ENCODE measurements at regions not wholly inside any gene's neighbourhood (a gene's known extent, or its start where the extent isn't known, plus 50 kb on each side); places are given as distances from the start of the nearest gene placed in this dataset.

DNA sequence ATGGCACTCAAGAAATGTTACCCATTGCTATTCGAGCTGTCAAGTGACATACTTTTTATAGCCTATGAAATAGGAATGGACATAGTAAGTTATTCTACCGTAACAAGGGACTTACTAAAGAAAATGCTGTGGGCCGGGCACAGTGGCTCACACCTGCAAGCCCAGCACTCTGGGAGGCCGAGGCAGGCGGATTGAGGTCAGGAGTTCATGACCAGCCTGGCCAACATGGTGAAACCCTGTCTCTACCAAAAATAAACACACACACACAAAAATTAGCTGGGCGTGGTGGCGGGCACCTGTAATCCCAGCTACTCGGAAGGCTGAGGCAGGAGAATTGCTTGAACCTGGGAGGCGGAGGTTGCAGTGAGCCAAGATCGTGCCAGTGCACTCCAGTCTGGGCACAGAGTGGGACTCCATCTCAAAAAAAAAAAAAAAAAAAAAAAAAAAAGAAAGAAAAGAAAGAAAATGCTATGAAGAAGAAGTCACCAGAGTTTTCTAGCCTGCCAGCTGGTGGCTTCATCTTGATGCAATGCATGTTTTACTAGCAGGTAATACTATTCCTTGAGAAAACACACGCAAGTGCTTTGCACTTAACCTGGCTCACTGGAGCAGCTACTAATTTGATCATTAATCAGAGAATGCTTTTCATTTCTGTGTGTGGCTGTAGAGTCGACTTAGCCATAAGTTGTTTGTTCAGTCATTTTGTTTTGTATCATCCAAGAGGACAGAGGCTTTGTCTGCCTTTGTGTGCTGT lies 166.7 kb upstream of the MYL2 start:
- no peaks in the 10 kb centered on the region for H3K36me3 ChIP-seq (ENCODE audit: control insufficient read depth in 1 of 2, insufficient read depth in 2 of 2, low read length in 2 of 2)
- no peaks in the 10 kb centered on the region for H3K79me2 ChIP-seq (ENCODE audit: insufficient read depth, low read length)
- peaks cover 32% of the 10 kb centered on the region for H3K27me3 ChIP-seq (ENCODE audit: insufficient read depth, low read length)
- DNase-seq (ENCODE audit: low read depth, low spot score) (no peak), ATAC-seq (no peak)
- CTCF ChIA-PET: no interaction called here
- POLR2A ChIA-PET: no interaction called here
- no peaks in the 10 kb centered on the region for H3K9me2 ChIP-seq (ENCODE audit: insufficient read depth)
- no peak overlapping the region for H3K4me2 ChIP-seq (ENCODE audit: low read length)
- H3K9ac ChIP-seq (ENCODE audit: low read length): no peak overlapping the region
- BruUV-seq (replicated peaks): no TSS peak
- RAD21 ChIA-PET (ENCODE audit: low non-redundant PET in 1 of 2, low total read pairs in 2 of 2, uncharacterized antibody in 2 of 2, unreplicated experiment in 2 of 2): no interaction called here
- H3K4me3 ChIP-seq (replicated peaks in 1 of 2; ENCODE audit: low read depth in 1 of 2, low read length in 2 of 2): no peak overlapping the region
- no peaks in the 10 kb centered on the region for H3K4me1 ChIP-seq (ENCODE audit: control insufficient read depth in 1 of 2, insufficient read depth in 2 of 2, low read length in 2 of 2)
- no peaks in the 10 kb centered on the region for H4K20me1 ChIP-seq (ENCODE audit: insufficient read depth)
- intact Hi-C loops (cut with micrococcal nuclease): no loop called here
- TF ChIP-seq ZNF274 (IDR thresholded peaks at IDR 0.05; ENCODE audit: low read depth, low read length) (no peak), JUND (IDR thresholded peaks at IDR 0.05) (no peak), TCF7L2 (IDR thresholded peaks at IDR 0.05; ENCODE audit: borderline replicate concordance, extremely low read depth, insufficient read depth, insufficient read length) (no peak)
- TF ChIP-seq, protein P1, sequence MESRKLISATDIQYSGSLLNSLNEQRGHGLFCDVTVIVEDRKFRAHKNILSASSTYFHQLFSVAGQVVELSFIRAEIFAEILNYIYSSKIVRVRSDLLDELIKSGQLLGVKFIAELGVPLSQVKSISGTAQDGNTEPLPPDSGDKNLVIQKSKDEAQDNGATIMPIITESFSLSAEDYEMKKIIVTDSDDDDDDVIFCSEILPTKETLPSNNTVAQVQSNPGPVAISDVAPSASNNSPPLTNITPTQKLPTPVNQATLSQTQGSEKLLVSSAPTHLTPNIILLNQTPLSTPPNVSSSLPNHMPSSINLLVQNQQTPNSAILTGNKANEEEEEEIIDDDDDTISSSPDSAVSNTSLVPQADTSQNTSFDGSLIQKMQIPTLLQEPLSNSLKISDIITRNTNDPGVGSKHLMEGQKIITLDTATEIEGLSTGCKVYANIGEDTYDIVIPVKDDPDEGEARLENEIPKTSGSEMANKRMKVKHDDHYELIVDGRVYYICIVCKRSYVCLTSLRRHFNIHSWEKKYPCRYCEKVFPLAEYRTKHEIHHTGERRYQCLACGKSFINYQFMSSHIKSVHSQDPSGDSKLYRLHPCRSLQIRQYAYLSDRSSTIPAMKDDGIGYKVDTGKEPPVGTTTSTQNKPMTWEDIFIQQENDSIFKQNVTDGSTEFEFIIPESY (IDR thresholded peaks at IDR 0.05; ENCODE audit: extremely low read depth, insufficient replicate concordance, low read length): no peak
- no peaks in the 10 kb centered on the region for H3K9me3 ChIP-seq (ENCODE audit: control insufficient read depth in 1 of 2, insufficient read depth in 1 of 2, low read depth in 1 of 2, low read length in 2 of 2)
- no peak overlapping the region for H2AFZ ChIP-seq (ENCODE audit: low read depth, low read length, poor library complexity, severe bottlenecking)
- no peak overlapping the region for H3K27ac ChIP-seq (ENCODE audit: low read depth, low read length)

DNA sequence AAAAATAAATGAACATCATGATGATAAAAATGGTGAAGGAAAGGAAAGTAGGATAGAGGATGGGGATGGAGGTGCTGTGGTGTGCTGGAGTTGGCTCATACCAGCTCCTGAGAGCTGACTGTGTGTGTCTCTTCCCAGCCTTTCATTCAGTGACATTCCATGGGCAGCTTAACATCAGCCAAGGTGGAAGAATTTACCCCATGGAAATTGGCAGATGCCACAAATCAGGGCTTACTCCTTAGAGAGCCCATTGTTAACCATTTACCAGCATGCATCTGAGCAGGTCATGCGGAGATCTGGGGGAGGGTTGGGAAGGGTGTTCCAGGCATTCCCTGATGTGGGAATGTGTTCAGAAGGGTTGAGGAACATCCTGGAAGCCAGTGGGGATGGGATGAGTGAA lies 164.7 kb upstream of the MYL2 start:
- Histone ChIP-seq H3K27me3 (ENCODE audit: insufficient read depth, low read length) (peaks cover 44% of the 10 kb centered on the region), H3K9me3 (ENCODE audit: control insufficient read depth in 1 of 2, insufficient read depth in 1 of 2, low read depth in 1 of 2, low read length in 2 of 2) (no peaks in the 10 kb centered on the region), H4K20me1 (ENCODE audit: insufficient read depth) (no peaks in the 10 kb centered on the region), H3K4me3 (replicated peaks in 1 of 2; ENCODE audit: low read depth in 1 of 2, low read length in 2 of 2) (no peak overlapping the region), H3K79me2 (ENCODE audit: insufficient read depth, low read length) (no peaks in the 10 kb centered on the region), H2AFZ (ENCODE audit: low read depth, low read length, poor library complexity, severe bottlenecking) (no peak overlapping the region), H3K27ac (ENCODE audit: low read depth, low read length) (no peak overlapping the region), H3K9ac (ENCODE audit: low read length) (no peak overlapping the region), H3K9me2 (ENCODE audit: insufficient read depth) (no peaks in the 10 kb centered on the region), H3K36me3 (ENCODE audit: control insufficient read depth in 1 of 2, insufficient read depth in 2 of 2, low read length in 2 of 2) (no peaks in the 10 kb centered on the region), H3K4me1 (ENCODE audit: control insufficient read depth in 1 of 2, insufficient read depth in 2 of 2, low read length in 2 of 2) (no peaks in the 10 kb centered on the region), H3K4me2 (ENCODE audit: low read length) (no peak overlapping the region)
- no peak for TF ChIP-seq YY1 (IDR thresholded peaks at IDR 0.05; ENCODE audit: extremely low read depth, insufficient replicate concordance, low read depth, low read length)
- TF ChIP-seq POLR2A (IDR thresholded peaks at IDR 0.05; ENCODE audit: borderline replicate concordance, extremely low read depth, insufficient read depth, insufficient read length): no peak
- TF ChIP-seq EZH2 (IDR thresholded peaks at IDR 0.05): no peak
- no peak for TF ChIP-seq ELF1 (IDR thresholded peaks at IDR 0.05; ENCODE audit: borderline replicate concordance, low read depth)
- no peak for TF ChIP-seq ZNF274 (IDR thresholded peaks at IDR 0.05; ENCODE audit: low read depth, low read length)
- TF ChIP-seq, protein P2, sequence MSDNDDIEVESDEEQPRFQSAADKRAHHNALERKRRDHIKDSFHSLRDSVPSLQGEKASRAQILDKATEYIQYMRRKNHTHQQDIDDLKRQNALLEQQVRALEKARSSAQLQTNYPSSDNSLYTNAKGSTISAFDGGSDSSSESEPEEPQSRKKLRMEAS (IDR thresholded peaks at IDR 0.05): no peak
- TF ChIP-seq, protein P3, sequence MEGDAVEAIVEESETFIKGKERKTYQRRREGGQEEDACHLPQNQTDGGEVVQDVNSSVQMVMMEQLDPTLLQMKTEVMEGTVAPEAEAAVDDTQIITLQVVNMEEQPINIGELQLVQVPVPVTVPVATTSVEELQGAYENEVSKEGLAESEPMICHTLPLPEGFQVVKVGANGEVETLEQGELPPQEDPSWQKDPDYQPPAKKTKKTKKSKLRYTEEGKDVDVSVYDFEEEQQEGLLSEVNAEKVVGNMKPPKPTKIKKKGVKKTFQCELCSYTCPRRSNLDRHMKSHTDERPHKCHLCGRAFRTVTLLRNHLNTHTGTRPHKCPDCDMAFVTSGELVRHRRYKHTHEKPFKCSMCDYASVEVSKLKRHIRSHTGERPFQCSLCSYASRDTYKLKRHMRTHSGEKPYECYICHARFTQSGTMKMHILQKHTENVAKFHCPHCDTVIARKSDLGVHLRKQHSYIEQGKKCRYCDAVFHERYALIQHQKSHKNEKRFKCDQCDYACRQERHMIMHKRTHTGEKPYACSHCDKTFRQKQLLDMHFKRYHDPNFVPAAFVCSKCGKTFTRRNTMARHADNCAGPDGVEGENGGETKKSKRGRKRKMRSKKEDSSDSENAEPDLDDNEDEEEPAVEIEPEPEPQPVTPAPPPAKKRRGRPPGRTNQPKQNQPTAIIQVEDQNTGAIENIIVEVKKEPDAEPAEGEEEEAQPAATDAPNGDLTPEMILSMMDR (IDR thresholded peaks at IDR 0.05 in 2 of 3, conservative IDR thresholded peaks at IDR 0.05 in 1 of 3; ENCODE audit: borderline replicate concordance in 1 of 3, insufficient read depth in 1 of 3, low read depth in 2 of 3, low read length in 2 of 3): no peak
- no peak for TF ChIP-seq EGR1 (IDR thresholded peaks at IDR 0.05; ENCODE audit: low read depth)
- no peak for TF ChIP-seq POLR2AphosphoS5 (IDR thresholded peaks at IDR 0.05; ENCODE audit: low read depth, low read length)
- TF ChIP-seq EZH2phosphoT487 (IDR thresholded peaks at IDR 0.05; ENCODE audit: borderline replicate concordance): no peak
- TF ChIP-seq SP1 (IDR thresholded peaks at IDR 0.05; ENCODE audit: low read depth): no peak
- no peak for TF ChIP-seq JUND (IDR thresholded peaks at IDR 0.05)
- no peak for TF ChIP-seq FOSL1 (IDR thresholded peaks at IDR 0.05; ENCODE audit: low read depth)
- TF ChIP-seq, protein P4, sequence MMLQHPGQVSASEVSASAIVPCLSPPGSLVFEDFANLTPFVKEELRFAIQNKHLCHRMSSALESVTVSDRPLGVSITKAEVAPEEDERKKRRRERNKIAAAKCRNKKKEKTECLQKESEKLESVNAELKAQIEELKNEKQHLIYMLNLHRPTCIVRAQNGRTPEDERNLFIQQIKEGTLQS (IDR thresholded peaks at IDR 0.05): no peak
- POLR2A ChIA-PET: no interaction called here
- ATAC-seq (no peak), DNase-seq (ENCODE audit: low read depth, low spot score) (no peak)
- BruUV-seq (replicated peaks): no TSS peak
- intact Hi-C loops (cut with micrococcal nuclease): no loop called here
- RAD21 ChIA-PET (ENCODE audit: low non-redundant PET in 1 of 2, low total read pairs in 2 of 2, uncharacterized antibody in 2 of 2, unreplicated experiment in 2 of 2): no interaction called here
- CTCF ChIA-PET: no interaction called here
